ENCODE measurements at regions not wholly inside any gene's neighbourhood (a gene's known extent, or its start where the extent isn't known, plus 50 kb on each side); places are given as distances from the start of the nearest gene placed in this dataset.
"Not testable (repeated sequence)": the region's sequence is repeated elsewhere in the genome, so short reads cannot be mapped to it uniquely, and the experiment has no call there.

GRCh38 chrX:121169099-121170035 is 122.0 kb downstream of the GLUD2 start:
- no peak for DNase-seq (ENCODE audit: low read depth)

DNA sequence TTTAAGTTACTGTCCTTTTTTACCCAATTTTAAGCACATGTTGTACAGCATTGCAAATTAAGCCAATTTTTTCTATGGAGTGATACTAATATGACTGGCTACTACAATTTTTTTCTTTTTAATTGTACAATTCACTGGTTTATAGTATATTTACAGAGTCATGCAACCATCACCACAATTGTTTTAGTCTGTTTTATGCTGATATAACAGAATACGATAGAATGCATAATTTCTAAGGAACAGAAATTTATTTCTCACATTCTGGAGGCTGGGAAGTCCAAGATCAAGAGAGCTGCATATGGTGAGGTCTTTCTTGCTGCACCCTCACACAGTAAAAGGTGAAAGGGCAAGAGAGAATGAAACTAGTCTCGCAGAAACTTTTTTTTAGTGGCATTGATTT is 125.3 kb downstream of the GLUD2 start:
- DNase-seq (ENCODE audit: low read depth): no peak

- DNase-seq (ENCODE audit: low read depth): peak; percentile 7
Observed at GRCh38 chrX:121179972-121180371, 132.6 kb downstream of the GLUD2 start.

DNA sequence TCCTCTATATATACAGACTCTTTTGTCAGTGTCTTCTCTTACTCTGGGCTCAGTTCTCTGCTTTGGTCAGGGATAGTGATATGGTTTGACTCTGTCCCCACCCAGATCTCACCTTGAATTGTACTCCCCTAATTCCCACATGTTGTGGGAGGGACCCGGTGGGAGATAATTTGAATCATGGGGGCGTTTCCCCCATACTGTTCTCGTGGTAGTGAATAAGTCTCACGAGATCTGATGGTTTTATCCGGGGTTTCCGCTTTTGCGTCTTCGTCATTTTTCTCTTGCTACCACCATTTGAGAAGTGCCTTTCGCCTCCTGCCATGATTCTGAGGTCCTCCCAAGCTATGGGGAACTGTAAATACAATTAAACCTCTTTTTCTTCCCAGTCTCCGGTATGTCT is 144.4 kb downstream of the GLUD2 start:
- DNase-seq (ENCODE audit: low read depth): peak; percentile 65

DNA sequence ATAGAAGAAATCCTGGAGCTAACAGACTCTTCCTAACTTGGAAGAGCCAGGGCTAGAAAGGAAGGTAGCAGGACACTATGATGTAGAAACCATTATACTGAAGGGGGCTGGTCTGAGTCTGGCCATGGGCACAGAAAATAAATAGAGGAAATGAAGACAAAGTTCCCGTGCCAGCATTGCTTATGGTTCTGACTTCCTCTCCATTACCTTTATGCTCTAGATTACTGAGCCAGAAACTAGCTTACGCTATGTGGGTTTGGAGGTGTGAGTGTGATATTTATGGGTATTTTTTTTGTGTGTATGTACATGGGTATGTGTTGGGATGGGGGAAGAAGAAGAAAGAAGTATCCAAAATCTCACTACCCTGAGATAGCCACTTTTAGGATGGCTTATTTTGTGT is 148.3 kb downstream of the GLUD2 start:
- no peak for DNase-seq (ENCODE audit: low read depth)

DNA sequence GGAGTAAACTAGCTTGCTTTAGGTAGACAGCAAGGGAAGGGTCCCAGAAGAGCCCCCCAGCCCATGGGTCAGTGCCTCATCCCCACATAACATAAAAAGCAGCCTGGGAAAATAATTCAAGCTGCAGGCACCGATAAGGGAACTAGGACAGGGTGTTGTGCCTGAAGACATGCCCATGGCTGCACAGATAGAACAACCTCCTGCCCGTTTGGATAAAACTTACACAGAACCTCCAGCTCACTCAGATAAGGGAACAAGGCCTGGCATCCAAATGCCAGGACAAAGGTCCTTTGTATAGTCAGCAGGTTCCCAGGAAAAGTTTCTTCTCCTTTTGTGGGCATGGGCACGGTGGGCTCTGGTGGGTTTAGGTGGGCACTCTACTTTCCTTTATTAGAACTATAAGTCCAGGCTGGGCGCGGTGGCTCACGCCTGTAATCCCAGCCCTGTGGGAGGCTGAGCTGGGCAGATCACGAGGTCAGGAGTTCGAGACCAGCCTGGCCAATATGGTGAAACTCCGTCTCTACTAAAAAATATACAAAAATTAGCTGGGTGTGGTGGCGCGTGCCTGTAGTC is 149.5 kb downstream of the GLUD2 start:
- not testable (repeated sequence) for DNase-seq (ENCODE audit: low read depth)

DNA sequence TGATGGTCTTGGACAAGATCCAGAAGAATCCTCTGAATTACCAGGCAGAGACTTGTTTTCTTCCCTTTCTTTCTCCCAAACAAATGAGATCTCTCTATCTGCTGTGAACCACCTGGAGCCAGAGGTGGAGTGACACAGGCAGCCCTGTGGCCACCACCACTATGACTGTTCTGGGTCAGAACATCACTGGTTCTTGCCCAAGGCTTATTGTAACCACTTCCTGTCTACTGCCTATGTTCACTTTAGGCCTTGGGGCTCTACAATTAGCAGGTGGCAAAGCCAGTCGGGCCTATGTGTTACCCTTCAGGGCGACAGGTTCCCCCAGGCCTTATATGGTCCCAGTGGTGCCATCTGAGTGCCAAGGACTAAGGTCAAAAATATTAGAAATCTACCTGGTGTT is 161.2 kb downstream of the GLUD2 start:
- no peak for DNase-seq (ENCODE audit: low read depth)

DNA sequence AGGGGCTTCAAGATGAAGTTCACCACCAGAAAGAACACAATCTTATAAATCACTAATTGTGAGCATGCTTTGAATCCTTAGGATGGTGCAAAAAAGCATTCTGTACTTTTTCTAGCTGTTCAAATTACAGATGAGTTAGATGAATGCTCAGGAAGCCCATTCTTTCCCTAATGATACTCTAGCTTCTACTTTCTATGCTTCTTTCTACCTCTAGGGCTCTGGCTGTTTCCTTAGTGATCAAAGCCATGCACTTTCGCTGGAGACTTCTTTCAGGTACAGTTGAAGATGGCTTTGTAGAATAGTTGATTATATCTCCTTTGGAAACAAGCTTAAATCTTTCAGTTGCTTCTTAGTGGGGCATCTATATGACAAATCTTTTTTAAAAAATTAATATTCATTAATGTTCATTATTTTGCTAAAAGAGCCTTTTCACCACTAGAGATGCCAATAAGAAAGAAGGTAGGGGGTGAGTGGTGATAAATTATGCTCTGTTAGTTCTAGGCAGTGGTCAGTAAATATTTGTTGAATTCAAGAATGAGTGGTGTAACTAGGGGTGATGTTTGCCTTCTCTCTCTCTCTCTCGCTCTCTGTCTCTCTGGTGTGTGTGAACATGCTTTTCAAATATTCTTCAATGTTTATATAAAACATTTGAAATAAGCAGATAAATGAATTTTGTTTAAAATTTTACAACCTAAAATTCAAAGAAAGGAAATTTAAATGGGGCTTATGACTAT is 169.4 kb downstream of the GLUD2 start:
- no peak for DNase-seq (ENCODE audit: low read depth)

DNA sequence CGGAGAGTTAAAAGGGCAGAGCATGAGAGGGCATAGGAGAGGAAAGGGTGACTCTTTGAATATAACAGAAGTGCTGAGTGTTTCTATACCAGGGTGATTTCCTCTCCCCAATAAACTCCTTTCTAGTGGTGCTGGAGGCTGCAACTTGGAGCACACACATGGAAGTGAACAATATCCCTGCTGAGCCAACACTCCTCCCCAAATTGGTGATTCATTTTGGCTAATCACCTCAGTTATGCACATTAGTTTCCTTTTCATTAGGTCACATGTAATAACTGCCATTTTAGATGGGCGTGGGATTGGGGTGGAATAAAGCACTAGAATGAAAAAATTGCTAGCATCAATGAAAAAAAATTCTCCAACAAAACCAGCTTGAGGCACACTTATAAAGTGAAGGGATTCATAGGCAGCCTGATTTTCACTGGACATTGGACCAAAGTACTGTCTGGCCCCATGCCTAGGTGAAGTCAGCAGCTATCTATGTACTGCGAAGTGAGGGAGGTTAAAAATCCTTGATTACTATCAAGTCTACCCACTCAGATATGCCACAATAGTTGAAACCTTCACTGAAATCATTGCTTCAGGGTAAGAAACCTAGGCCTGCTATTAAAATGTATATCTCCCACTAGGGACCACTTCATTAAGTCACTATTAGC is 174.0 kb downstream of the GLUD2 start:
- DNase-seq (ENCODE audit: low read depth): peak; percentile 35

DNA sequence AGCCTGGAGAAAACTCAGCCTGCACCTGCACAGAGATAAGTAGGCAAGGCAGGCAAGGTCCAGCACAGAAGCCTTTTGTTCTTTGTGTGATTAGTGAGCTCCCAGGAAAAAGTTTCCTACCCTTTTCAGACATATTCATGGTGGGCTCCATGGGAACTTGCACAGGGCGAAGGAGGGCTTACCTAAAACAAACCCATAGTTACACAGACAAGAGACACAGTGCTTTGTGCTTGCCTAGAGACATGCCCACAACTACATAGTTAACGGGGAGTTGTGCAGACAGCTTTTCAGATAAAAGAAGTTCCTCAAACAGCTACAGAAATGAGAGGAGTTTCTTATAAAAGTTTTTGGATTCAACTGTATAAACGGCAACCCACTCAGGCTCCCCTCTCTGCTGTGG is 180.5 kb downstream of the GLUD2 start:
- DNase-seq (ENCODE audit: low read depth): no peak

DNA sequence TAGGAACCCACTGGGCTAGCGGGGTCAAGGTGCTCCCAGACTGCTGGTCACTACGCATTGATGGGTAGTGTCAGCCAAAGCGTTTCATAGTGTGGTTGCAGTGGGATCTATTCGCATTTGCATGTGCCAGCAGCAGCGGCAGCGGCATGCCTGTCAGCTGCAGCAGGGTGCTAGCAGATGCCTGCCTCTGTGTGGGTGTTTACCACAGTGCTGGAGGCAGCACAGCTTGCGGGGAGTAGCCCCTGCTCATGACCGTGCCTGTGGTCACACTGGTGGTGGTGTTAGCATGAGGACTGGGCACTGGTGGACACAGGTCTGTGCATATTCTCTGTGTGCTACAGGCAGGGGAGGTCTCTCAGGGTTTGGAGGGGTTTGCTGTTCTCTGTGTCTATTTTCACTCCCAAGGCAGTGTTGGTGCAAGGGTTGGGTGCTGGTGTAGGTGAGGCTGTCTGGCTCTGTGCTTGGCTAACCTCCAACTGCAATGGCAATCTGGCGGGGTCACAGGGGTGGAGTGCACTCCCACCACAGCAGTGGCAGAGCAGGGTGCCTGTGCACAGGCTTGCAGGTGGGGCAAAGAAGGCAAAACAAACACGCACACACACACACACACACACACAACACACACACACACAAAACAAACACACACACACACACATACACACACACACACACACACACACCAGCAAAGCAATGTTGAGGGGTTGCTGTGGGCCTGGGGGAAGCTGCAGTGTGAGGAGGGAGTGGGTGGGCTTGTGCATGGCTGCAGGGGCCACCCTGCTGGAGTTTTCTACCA is 184.4 kb downstream of the GLUD2 start:
- peak; percentile 13 for DNase-seq (ENCODE audit: low read depth)

GRCh38 chrX:121236040-121236439 is 188.6 kb downstream of the GLUD2 start:
- DNase-seq (ENCODE audit: low read depth): no peak

DNA sequence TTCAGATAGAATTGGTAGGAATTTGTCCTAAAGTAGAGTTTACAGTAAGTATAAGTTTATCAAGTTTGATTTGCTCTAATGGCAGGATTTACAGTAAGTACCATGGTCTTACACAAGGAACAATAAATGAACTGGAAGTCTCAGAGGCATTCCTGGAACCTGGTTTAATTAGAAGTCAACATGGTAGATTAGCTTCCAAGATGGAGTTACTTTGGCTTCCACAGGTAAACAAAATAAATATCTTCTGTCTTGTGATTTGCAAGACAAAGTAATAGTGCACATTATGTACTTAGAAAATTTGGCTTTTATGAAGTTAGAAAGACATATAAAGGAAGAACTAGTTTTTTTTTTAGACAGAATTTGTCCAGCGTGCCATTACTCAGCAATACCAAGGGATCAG is 190.7 kb downstream of the GLUD2 start:
- DNase-seq (ENCODE audit: low read depth): no peak

DNA sequence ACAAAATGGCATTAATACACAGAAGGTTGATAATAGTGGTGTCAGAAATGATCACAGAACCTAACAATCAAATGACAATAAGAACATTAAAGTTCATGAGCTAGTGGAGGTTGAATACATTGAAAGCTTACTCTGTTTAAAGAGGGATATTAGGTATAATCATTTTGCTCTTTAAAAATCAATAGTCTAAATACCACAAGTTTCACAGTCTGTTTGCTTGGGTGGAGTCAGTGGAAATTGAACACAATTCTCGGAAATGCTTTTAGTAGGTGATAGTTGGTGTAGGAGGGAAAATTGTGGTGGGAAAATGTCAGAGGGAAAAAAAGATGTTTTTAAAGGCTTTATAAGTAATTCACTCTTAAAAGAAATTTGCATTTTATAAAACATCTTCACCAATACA is 197.1 kb downstream of the GLUD2 start:
- DNase-seq (ENCODE audit: low read depth): no peak

DNA sequence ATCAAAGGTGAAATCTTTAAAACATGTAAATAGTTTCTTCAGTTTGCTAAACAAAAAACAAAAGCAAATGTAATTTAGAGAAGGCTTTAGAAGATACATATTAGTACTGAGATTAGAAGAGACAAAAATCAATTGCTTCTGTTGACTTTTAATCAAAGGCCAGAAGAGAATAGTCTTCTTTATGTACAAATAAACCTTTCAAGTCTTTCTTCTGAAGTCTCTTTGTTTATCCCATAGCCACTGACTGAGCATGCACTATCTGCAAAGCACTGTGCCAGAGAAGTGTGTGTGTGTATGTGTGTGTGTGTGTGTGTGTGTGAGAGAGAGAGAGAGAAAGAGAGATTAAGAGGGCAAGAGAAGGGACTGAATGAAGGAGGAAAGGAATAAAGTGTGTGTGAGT is 198.4 kb downstream of the GLUD2 start:
- no peak for DNase-seq (ENCODE audit: low read depth)

GRCh38 chrX:121254336-121254735 is 206.9 kb downstream of the GLUD2 start:
- DNase-seq (ENCODE audit: low read depth): peak; percentile 17

DNA sequence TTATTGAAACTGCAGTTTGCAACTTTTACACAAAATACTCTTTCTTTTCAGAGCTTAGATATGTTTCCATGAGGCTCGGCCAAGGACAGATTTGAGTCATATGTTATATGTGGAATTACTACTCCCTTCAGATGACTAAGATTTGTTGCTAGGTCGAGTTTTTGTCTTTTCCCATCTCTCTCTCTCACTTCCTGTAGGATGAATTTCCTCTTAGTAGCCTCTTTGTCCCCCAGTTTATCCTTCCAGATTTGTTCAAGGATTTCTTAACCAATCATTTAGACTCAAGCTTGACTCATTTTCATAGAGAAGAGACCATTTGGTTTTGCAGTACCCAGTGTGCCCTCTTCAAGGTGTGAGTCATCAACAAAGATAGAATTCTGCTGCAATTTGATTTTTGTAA is 209.2 kb downstream of the GLUD2 start:
- DNase-seq (ENCODE audit: low read depth): peak; percentile 25

DNA sequence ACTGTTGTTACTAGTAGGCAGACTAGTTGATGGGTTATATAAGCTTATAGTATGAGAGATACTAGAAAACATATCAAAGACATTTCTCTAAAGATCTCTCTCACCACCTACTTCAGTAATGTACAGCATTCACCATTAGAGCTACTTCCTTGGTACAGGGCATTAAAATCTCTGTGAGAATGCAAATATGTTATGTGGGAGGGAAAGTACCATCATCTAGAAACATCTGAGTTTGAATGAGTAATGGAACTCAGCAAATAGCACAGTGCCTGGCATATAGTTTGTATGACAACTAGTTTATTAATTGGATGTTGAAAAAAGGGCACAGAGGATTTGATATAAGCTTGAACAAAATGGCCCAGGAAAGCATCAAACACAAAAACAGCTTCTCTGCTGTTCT is 211.1 kb downstream of the GLUD2 start:
- no peak for DNase-seq (ENCODE audit: low read depth)

DNA sequence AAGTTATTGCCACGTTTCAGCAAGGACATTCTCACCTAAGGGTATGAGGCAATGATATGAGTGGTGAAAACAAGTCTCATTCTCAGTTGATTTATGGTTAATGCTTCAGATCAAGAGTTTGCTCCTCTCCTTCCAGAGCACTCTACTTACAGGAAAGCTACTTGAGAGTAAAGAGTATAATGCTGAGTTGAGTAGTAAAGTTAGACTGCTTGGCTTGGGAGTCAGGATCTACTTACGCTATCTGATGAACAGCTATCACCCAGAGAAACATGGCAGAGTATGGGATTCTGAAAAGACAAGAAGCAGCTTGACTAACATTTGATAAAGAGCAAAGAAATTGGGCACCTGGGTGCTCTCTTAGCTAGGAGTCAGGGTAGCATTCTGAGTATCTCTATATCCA is 211.8 kb downstream of the GLUD2 start:
- no peak for DNase-seq (ENCODE audit: low read depth)

DNA sequence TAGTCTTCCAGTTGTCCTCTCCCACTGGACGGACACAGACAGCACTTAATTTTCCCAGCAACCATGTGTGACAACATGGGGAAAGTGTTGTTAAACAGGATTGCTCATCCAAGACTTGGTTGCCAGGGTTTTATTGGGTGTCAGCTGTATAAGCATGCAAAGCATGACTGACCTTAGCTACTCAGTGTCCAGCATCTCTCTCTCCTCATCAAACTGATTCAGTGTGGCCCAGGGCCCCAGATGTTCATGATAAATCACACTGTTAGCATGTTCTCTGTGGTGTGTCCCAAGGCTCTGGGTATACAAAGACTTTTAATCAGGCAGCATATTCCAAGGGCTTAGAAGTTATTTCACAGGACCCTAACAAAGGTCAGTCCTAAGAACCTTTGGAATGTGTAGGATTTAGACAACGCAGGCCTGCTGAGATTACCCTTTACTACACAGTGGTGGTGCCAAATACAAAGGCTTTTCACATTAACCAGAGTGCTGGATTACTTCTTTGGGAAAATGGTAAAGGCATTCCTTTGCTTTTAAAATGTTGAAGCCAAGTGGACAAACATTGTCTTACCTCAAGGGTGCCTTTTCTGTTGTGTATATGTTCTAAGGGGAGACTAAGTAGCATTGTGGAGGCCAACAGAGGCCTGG is 213.3 kb downstream of the GLUD2 start:
- no peak for DNase-seq (ENCODE audit: low read depth)

GRCh38 chrX:121283921-121284320 is 236.5 kb downstream of the GLUD2 start:
- DNase-seq (ENCODE audit: low read depth): no peak
